Trophoblast cell (in vitro differentiated cells and primary cell): ENCODE measurements at regions not wholly inside any gene's neighbourhood (a gene's known extent, or its start where the extent isn't known, plus 50 kb on each side); places are given as distances from the start of the nearest gene placed in this dataset.

Experiments used
- DNase-seq, 2 donors: peaks; one replicate each; pipeline ENCODE4 v3.0.0-alpha.2; 2016
- H2AFZ ChIP-seq: 2 replicates; pipeline ENCODE4 v1.6.1; 2013; ENCODE audit warnings: low read length, moderate library complexity, mild to moderate bottlenecking; ENCODE audit not compliant: insufficient read depth, poor library complexity
- H2AK5ac ChIP-seq: 2 replicates; pipeline ENCODE4 v1.6.1; 2013; ENCODE audit warnings: mild to moderate bottlenecking, low read length
- H2BK120ac ChIP-seq: 2 replicates; pipeline ENCODE4 v1.6.1; 2013; ENCODE audit warnings: low read length, mild to moderate bottlenecking, moderate library complexity; ENCODE audit not compliant: insufficient read depth, poor library complexity
- H2BK12ac ChIP-seq: 2 replicates; pipeline ENCODE4 v1.6.1; 2013; ENCODE audit warnings: mild to moderate bottlenecking, low read length, moderate library complexity
- H2BK5ac ChIP-seq: 2 replicates; pipeline ENCODE4 v1.6.1; 2013; ENCODE audit warnings: low read length, low read depth, moderate library complexity, mild to moderate bottlenecking; ENCODE audit not compliant: poor library complexity
- H3K14ac ChIP-seq: 2 replicates; pipeline ENCODE4 v1.6.1; 2013; ENCODE audit warnings: mild to moderate bottlenecking, low read length
- H3K18ac ChIP-seq: 2 replicates; pipeline ENCODE4 v1.6.1; 2013; ENCODE audit warnings: mild to moderate bottlenecking, low read length
- H3K23ac ChIP-seq: 2 replicates; pipeline ENCODE4 v1.6.1; 2013; ENCODE audit warnings: low read length
- H3K27ac ChIP-seq: 2 replicates; pipeline ENCODE4 v1.5.1; 2013; ENCODE audit warnings: low read depth, mild to moderate bottlenecking, inconsistent platforms, low read length, moderate library complexity
- H3K27me3 ChIP-seq: 2 replicates; pipeline ENCODE4 v1.6.1; 2013; ENCODE audit warnings: inconsistent platforms, mild to moderate bottlenecking, low read length, moderate library complexity; ENCODE audit not compliant: insufficient read depth
- H3K36me3 ChIP-seq, 2 experiments: 1 replicate in 1 of 2; 2 replicates in 1 of 2; pipeline ENCODE4 v1.6.1; 2013; ENCODE audit warnings: low read length in 2 of 2, mild to moderate bottlenecking in 2 of 2, moderate library complexity in 1 of 2; ENCODE audit not compliant: insufficient read depth in 2 of 2, control insufficient read depth in 1 of 2
- H3K4ac ChIP-seq: 2 replicates; pipeline ENCODE4 v1.6.1; 2013; ENCODE audit warnings: low read depth, mild to moderate bottlenecking, low read length, moderate library complexity
- H3K4me1 ChIP-seq, 2 experiments: 1 replicate in 1 of 2; 2 replicates in 1 of 2; pipeline ENCODE4 v1.6.1; 2013; ENCODE audit warnings: low read length in 2 of 2, mild to moderate bottlenecking in 2 of 2, moderate library complexity in 1 of 2; ENCODE audit not compliant: insufficient read depth in 2 of 2, control insufficient read depth in 1 of 2
- H3K4me2 ChIP-seq: 2 replicates; pipeline ENCODE4 v1.6.1; 2013; ENCODE audit warnings: inconsistent platforms, mild to moderate bottlenecking, low read length, moderate library complexity
- H3K4me3 ChIP-seq: 2 replicates; pipeline ENCODE4 v1.5.1; 2013; ENCODE audit warnings: mild to moderate bottlenecking, low read depth, low read length, inconsistent platforms
- H3K79me1 ChIP-seq: one replicate; pipeline ENCODE4 v1.6.1; 2013; ENCODE audit warnings: low read length
- H3K79me2 ChIP-seq: 2 replicates; pipeline ENCODE4 v1.6.1; 2013; ENCODE audit warnings: low read length, mild to moderate bottlenecking; ENCODE audit not compliant: control insufficient read depth, insufficient read depth, poor library complexity
- H3K9ac ChIP-seq: 2 replicates; pipeline ENCODE4 v1.6.1; 2013; ENCODE audit warnings: mild to moderate bottlenecking, low read length
- H3K9me3 ChIP-seq: 2 replicates; pipeline ENCODE4 v1.6.1; 2013; ENCODE audit warnings: low read depth, mild to moderate bottlenecking, control low read depth, inconsistent platforms, low read length; ENCODE audit not compliant: insufficient read depth
- H4K12ac ChIP-seq: 2 replicates; pipeline ENCODE4 v1.6.1; 2013; ENCODE audit warnings: low read depth, mild to moderate bottlenecking, low read length, moderate library complexity
- H4K8ac ChIP-seq: 2 replicates; pipeline ENCODE4 v1.6.1; 2013; ENCODE audit warnings: low read depth, mild to moderate bottlenecking, low read length, moderate library complexity
- H4K91ac ChIP-seq: one replicate; pipeline ENCODE4 v1.6.1; 2013; ENCODE audit warnings: low read depth, mild to moderate bottlenecking, low read length, moderate library complexity
- WGBS: extraction: QIAGEN DNeasy Blood & Tissue Kit; methylation state at CpG from one replicate; pipeline ENCODE4 v1.1.7; 2013; ENCODE audit warnings: missing lambda C conversion rate; ENCODE audit not compliant: insufficient read length, insufficient coverage; ENCODE audit errors: extremely low coverage; 5-methylcytosine and 5-hydroxymethylcytosine counted together

DNA sequence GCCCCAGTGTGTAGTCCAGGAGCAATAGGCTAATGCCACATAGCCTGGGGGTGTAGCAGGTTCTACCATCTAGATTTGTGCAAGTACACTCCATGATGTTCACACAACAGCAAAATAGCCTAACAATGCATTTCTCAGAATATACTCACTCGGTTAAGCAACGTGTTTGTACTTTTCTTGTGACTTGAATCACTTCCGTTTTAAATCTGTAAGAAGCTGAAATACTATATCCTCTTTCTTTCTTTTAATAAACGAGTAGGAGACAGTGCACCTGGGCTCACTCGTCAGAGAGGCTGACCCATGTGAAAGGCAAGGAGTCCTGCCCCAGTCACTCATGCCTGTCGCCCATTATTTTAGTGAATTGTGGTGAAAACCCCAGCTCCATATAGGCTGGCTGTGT lies 201.6 kb downstream of the FOXA2 start:
- no peak for DNase-seq
- H3K79me2 ChIP-seq: no peaks in the 10 kb centered on the region
- H3K4me1 ChIP-seq: no peaks in the 10 kb centered on the region
- no peak overlapping the region for H3K18ac ChIP-seq
- H4K12ac ChIP-seq: no peak overlapping the region
- no peak overlapping the region for H3K14ac ChIP-seq
- H3K36me3 ChIP-seq: no peaks in the 10 kb centered on the region
- no peak overlapping the region for H3K4me3 ChIP-seq
- no peak overlapping the region for H3K9ac ChIP-seq
- H2AFZ ChIP-seq: no peak overlapping the region
- H4K91ac ChIP-seq: no peak overlapping the region
- no peaks in the 10 kb centered on the region for H3K27me3 ChIP-seq
- no peak overlapping the region for H3K4me2 ChIP-seq
- H3K79me1 ChIP-seq: no peaks in the 10 kb centered on the region
- no CpG with 5 or more reads among the region's 6 CpGs for WGBS
- H3K27ac ChIP-seq: no peak overlapping the region
- no peak overlapping the region for H2BK5ac ChIP-seq
- H3K23ac ChIP-seq: no peak overlapping the region
- H3K4ac ChIP-seq: no peak overlapping the region
- H2BK12ac ChIP-seq: no peak overlapping the region
- H4K8ac ChIP-seq: no peak overlapping the region
- H3K9me3 ChIP-seq: no peaks in the 10 kb centered on the region
- no peak overlapping the region for H2BK120ac ChIP-seq
- H2AK5ac ChIP-seq: no peak overlapping the region

DNA sequence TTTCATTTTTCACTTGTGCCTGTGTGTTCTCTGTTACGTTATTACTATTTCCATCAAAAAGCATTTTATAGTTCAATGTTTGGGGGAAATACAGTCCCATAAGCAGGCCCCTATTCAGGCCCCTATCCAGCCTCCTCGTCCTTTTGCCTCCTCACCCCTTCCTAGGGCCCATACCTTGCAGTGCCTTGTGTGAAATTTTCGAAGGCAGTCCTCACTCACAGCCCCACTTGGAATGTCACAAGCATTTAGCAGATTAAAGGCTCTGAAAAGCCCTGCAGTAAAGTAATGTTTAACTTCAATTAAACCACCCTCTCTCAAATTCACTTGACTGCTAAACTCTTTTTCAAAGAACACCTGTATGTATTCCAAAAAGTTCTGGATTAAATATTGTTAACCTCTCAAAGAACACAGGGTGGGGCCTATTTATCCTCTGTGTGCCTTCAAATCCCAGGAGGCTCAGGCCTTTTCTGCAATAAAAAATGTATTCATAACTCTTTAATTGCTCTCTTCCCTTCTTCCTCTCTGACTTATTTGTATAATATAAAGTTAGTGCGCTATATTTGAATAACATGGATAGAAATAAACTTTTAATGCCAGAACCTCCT lies 202.5 kb downstream of the FOXA2 start:
- no peak overlapping the region for H4K12ac ChIP-seq
- no peak overlapping the region for H3K27ac ChIP-seq
- H3K4me1 ChIP-seq: no peaks in the 10 kb centered on the region
- no peak overlapping the region for H2BK12ac ChIP-seq
- H3K23ac ChIP-seq: no peak overlapping the region
- H3K4me2 ChIP-seq: no peak overlapping the region
- H3K14ac ChIP-seq: no peak overlapping the region
- DNase-seq: no peak
- H2BK5ac ChIP-seq: no peak overlapping the region
- H2BK120ac ChIP-seq: no peak overlapping the region
- H3K4me3 ChIP-seq: no peak overlapping the region
- H3K27me3 ChIP-seq: no peaks in the 10 kb centered on the region
- H2AFZ ChIP-seq: no peak overlapping the region
- no peak overlapping the region for H3K4ac ChIP-seq
- H3K79me1 ChIP-seq: no peaks in the 10 kb centered on the region
- no peaks in the 10 kb centered on the region for H3K9me3 ChIP-seq
- H3K79me2 ChIP-seq: no peaks in the 10 kb centered on the region
- H3K9ac ChIP-seq: no peak overlapping the region
- no peak overlapping the region for H4K8ac ChIP-seq
- H3K36me3 ChIP-seq: no peaks in the 10 kb centered on the region
- no peak overlapping the region for H3K18ac ChIP-seq
- H2AK5ac ChIP-seq: no peak overlapping the region
- WGBS: no CpG with 5 or more reads among the region's 4 CpGs
- no peak overlapping the region for H4K91ac ChIP-seq

DNA sequence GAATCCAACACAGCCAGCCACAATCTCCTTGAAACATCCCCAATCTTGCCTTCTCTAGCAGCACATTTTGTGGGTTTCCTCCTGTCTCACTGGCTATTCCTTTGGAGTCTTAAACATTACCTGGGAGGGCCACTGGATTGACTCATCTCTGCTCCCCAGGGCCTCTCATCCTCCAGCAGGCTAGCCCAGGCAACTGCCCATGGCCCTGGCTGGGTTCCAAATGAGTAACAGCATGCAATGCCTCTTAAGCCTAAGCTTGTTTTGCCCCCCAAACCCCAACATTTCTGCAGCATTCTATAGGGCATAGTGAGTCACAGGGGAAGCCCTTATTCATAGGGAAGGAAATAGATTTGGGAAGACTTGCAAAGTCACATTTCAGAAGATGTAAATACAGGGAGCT lies 204.9 kb downstream of the FOXA2 start:
- no peak overlapping the region for H3K27ac ChIP-seq
- DNase-seq: no peak
- H3K23ac ChIP-seq: no peak overlapping the region
- no peaks in the 10 kb centered on the region for H3K9me3 ChIP-seq
- no peak overlapping the region for H3K4ac ChIP-seq
- no peak overlapping the region for H2AK5ac ChIP-seq
- H3K4me2 ChIP-seq: no peak overlapping the region
- H4K91ac ChIP-seq: no peak overlapping the region
- no peak overlapping the region for H3K9ac ChIP-seq
- H3K79me1 ChIP-seq: no peaks in the 10 kb centered on the region
- H4K12ac ChIP-seq: no peak overlapping the region
- no peak overlapping the region for H4K8ac ChIP-seq
- H3K4me1 ChIP-seq: no peaks in the 10 kb centered on the region
- H2AFZ ChIP-seq: no peak overlapping the region
- no peak overlapping the region for H2BK12ac ChIP-seq
- H3K4me3 ChIP-seq: no peak overlapping the region
- H3K14ac ChIP-seq: no peak overlapping the region
- no peak overlapping the region for H2BK5ac ChIP-seq
- H2BK120ac ChIP-seq: no peak overlapping the region
- H3K36me3 ChIP-seq: no peaks in the 10 kb centered on the region
- no peaks in the 10 kb centered on the region for H3K27me3 ChIP-seq
- no peak overlapping the region for H3K18ac ChIP-seq
- no peaks in the 10 kb centered on the region for H3K79me2 ChIP-seq

- H3K27ac ChIP-seq: no peak overlapping the region
- H3K4me3 ChIP-seq: no peak overlapping the region
- no peak overlapping the region for H2AFZ ChIP-seq
- H4K12ac ChIP-seq: no peak overlapping the region
- H3K23ac ChIP-seq: no peak overlapping the region
- no peaks in the 10 kb centered on the region for H3K9me3 ChIP-seq
- H3K9ac ChIP-seq: no peak overlapping the region
- H2BK12ac ChIP-seq: no peak overlapping the region
- no peak overlapping the region for H3K4ac ChIP-seq
- no peak overlapping the region for H2BK5ac ChIP-seq
- H4K8ac ChIP-seq: no peak overlapping the region
- no peak overlapping the region for H3K4me2 ChIP-seq
- no peak overlapping the region for H4K91ac ChIP-seq
- DNase-seq: no peak
- H2AK5ac ChIP-seq: no peak overlapping the region
- no peak overlapping the region for H2BK120ac ChIP-seq
- H3K4me1 ChIP-seq: no peaks in the 10 kb centered on the region
- no peaks in the 10 kb centered on the region for H3K27me3 ChIP-seq
- H3K14ac ChIP-seq: no peak overlapping the region
- H3K18ac ChIP-seq: no peak overlapping the region
- H3K36me3 ChIP-seq: no peaks in the 10 kb centered on the region
- no CpG with 5 or more reads among the region's 12 CpGs for WGBS
- no peaks in the 10 kb centered on the region for H3K79me2 ChIP-seq
- no peaks in the 10 kb centered on the region for H3K79me1 ChIP-seq
These were observed 209.4 kb downstream of the FOXA2 start for GRCh38 chr20:22374678-22375590.
